A673 (cell line): ENCODE measurements at regions not wholly inside any gene's neighbourhood (a gene's known extent, or its start where the extent isn't known, plus 50 kb on each side); places are given as distances from the start of the nearest gene placed in this dataset.

Source experiments
- CTCF ChIP-seq: fragments of 300-800, 200-600 bp; sonication (generic); conservative IDR thresholded peaks from 2 replicates; pipeline ENCODE4 v1.5.1; 2017; ENCODE audit warnings: low read depth, mild to moderate bottlenecking, antibody characterized with exemption, low read length, moderate library complexity, mixed read lengths
- EZH2 ChIP-seq: fragments of 200-600 bp; sonication (generic); IDR thresholded peaks from 2 replicates; pipeline ENCODE4 v1.6.1; 2017; ENCODE audit warnings: borderline replicate concordance, low read depth, mild to moderate bottlenecking, mixed read lengths, antibody characterized with exemption, low read length; ENCODE audit not compliant: poor library complexity, severe bottlenecking

- no peak for TF ChIP-seq CTCF
- TF ChIP-seq EZH2, result no peak
Observed at GRCh38 chr1:96355961-96356360, 365.6 kb upstream of the PTBP2 start.
